GM12872 (cell line): ENCODE measurements at regions not wholly inside any gene's neighbourhood (a gene's known extent, or its start where the extent isn't known, plus 50 kb on each side); places are given as distances from the start of the nearest gene placed in this dataset.

Experiments
- CTCF ChIP-seq: IDR thresholded peaks from 3 replicates; pipeline ENCODE4 v1.5.1; 2011; ENCODE audit warnings: low read depth, mild to moderate bottlenecking, low read length, moderate library complexity; ENCODE audit not compliant: insufficient read depth

GRCh38 chr11:86193297-86194095, 51.1 kb upstream of the EED start:
- TF ChIP-seq CTCF, result peak; percentile 78

- no peak for TF ChIP-seq CTCF
Measured at GRCh38 chr11:86192519-86193257, 51.9 kb upstream of the EED start.

GRCh38 chr11:86191874-86192273, 52.7 kb upstream of the EED start:
- TF ChIP-seq CTCF, result no peak

GRCh38 chr11:86187027-86187426, 57.5 kb upstream of the EED start:
- no peak for TF ChIP-seq CTCF

GRCh38 chr11:86186386-86186785, 58.2 kb upstream of the EED start:
- no peak for TF ChIP-seq CTCF

GRCh38 chr11:86185381-86185750, 59.2 kb upstream of the EED start:
- no peak for TF ChIP-seq CTCF

GRCh38 chr11:86184728-86185380, 59.7 kb upstream of the EED start:
- TF ChIP-seq CTCF, result no peak
